ENCODE measurements at regions not wholly inside any gene's neighbourhood (a gene's known extent, or its start where the extent isn't known, plus 50 kb on each side); places are given as distances from the start of the nearest gene placed in this dataset.

DNA sequence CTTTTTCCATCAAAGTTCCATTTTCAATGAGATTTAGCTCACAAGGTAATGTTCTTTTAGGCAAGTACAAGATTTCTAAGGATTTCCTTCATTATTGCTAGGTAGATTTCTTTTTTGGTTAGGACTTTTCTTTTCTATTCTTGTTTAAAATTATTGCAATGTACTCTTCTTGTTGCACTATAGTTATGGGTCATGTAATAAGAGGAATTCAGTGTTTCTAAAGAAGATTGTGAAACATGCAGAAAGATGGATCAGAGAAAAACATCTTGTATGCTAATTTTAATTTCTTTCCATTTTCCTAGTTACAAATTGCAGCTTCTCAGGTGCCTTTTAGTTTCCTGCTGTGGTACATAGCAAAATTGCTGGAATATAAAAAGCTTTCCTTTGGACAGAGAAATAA, 56.1 kb downstream of the BTG1 start:
- TF ChIP-seq, protein P1, sequence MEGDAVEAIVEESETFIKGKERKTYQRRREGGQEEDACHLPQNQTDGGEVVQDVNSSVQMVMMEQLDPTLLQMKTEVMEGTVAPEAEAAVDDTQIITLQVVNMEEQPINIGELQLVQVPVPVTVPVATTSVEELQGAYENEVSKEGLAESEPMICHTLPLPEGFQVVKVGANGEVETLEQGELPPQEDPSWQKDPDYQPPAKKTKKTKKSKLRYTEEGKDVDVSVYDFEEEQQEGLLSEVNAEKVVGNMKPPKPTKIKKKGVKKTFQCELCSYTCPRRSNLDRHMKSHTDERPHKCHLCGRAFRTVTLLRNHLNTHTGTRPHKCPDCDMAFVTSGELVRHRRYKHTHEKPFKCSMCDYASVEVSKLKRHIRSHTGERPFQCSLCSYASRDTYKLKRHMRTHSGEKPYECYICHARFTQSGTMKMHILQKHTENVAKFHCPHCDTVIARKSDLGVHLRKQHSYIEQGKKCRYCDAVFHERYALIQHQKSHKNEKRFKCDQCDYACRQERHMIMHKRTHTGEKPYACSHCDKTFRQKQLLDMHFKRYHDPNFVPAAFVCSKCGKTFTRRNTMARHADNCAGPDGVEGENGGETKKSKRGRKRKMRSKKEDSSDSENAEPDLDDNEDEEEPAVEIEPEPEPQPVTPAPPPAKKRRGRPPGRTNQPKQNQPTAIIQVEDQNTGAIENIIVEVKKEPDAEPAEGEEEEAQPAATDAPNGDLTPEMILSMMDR (IDR thresholded peaks at IDR 0.05): no peak
- TF ChIP-seq EZH2 (IDR thresholded peaks at IDR 0.05; ENCODE audit: borderline replicate concordance, insufficient read depth, low read depth, low read length, poor library complexity, severe bottlenecking): no peak
